Astrocyte (in vitro differentiated cells and primary cell): ENCODE measurements at regions not wholly inside any gene's neighbourhood (a gene's known extent, or its start where the extent isn't known, plus 50 kb on each side); places are given as distances from the start of the nearest gene placed in this dataset.

Source experiments
- DNase-seq: peaks from one replicate; pipeline ENCODE4 v3.0.0-alpha.2; 2010; ENCODE audit warnings: low read depth
- FAIRE-seq: peaks from 2 replicates; lab custom pipeline; 2011; peaks lifted over from hg19 to GRCh38; lab: Jason Lieb, UNC
- H2AFZ ChIP-seq: 2 replicates; pipeline ENCODE4 v1.6.0; 2012; ENCODE audit warnings: low read depth, low read length, inconsistent platforms
- H3K27ac ChIP-seq: 2 replicates; pipeline ENCODE4 v1.5.1; 2011; ENCODE audit warnings: low read depth, low read length, inconsistent platforms
- H3K27me3 ChIP-seq: 2 replicates; pipeline ENCODE4 v1.6.0; 2011; ENCODE audit warnings: low read length, inconsistent platforms; ENCODE audit not compliant: insufficient read depth
- H3K36me3 ChIP-seq: 2 replicates; pipeline ENCODE4 v1.5.1; 2011; ENCODE audit warnings: low read length, inconsistent platforms; ENCODE audit not compliant: insufficient read depth
- H3K4me1 ChIP-seq: 2 replicates; pipeline ENCODE4 v1.5.1; 2011; ENCODE audit warnings: low read length, inconsistent platforms; ENCODE audit not compliant: insufficient read depth
- H3K4me2 ChIP-seq: 2 replicates; pipeline ENCODE4 v1.6.0; 2012; ENCODE audit warnings: low read length, inconsistent platforms
- H3K4me3 ChIP-seq: 2 replicates; pipeline ENCODE4 v1.5.1; 2011; ENCODE audit warnings: low read depth, mild to moderate bottlenecking, low read length, inconsistent platforms; ENCODE audit not compliant: insufficient read depth
- H3K79me2 ChIP-seq: 2 replicates; pipeline ENCODE4 v1.6.0; 2012; ENCODE audit warnings: mild to moderate bottlenecking, low read length, inconsistent platforms; ENCODE audit not compliant: insufficient read depth
- H3K9ac ChIP-seq: 2 replicates; pipeline ENCODE4 v1.6.0; 2012; ENCODE audit warnings: mild to moderate bottlenecking, low read length, inconsistent platforms
- H3K9me3 ChIP-seq: 2 replicates; pipeline ENCODE4 v1.5.1; 2012; ENCODE audit warnings: low read depth, mild to moderate bottlenecking, low read length, inconsistent platforms; ENCODE audit not compliant: insufficient read depth
- H4K20me1 ChIP-seq: 2 replicates; pipeline ENCODE4 v1.6.0; 2012; ENCODE audit warnings: low read length, inconsistent platforms; ENCODE audit not compliant: insufficient read depth
- H3K27ac Mint-ChIP-seq: one replicate; pipeline ENCODE4 v1.8.0; 2021; ENCODE audit warnings: mild to moderate bottlenecking, mixed read lengths; ENCODE audit not compliant: unreplicated experiment
- H3K27me3 Mint-ChIP-seq: one replicate; pipeline ENCODE4 v1.8.0; 2021; ENCODE audit warnings: low read depth, mixed read lengths; ENCODE audit not compliant: unreplicated experiment
- H3K36me3 Mint-ChIP-seq: one replicate; pipeline ENCODE4 v1.8.0; 2021; ENCODE audit warnings: low read depth, mixed read lengths; ENCODE audit not compliant: unreplicated experiment
- H3K4me1 Mint-ChIP-seq: one replicate; pipeline ENCODE4 v1.8.0; 2021; ENCODE audit warnings: low read depth, mixed read lengths; ENCODE audit not compliant: unreplicated experiment
- H3K4me3 Mint-ChIP-seq: one replicate; pipeline ENCODE4 v1.8.0; 2021; ENCODE audit warnings: mild to moderate bottlenecking, moderate library complexity, mixed read lengths; ENCODE audit not compliant: unreplicated experiment
- H3K9me3 Mint-ChIP-seq: one replicate; pipeline ENCODE4 v1.8.0; 2021; ENCODE audit warnings: mild to moderate bottlenecking, mixed read lengths; ENCODE audit not compliant: unreplicated experiment
- EZH2 ChIP-seq: IDR thresholded peaks from 2 replicates; pipeline ENCODE4 v1.6.1; 2012; ENCODE audit warnings: mild to moderate bottlenecking, low read length, inconsistent platforms; ENCODE audit not compliant: insufficient read depth
- TF ChIP-seq, protein P1 (sequence below): IDR thresholded peaks from 2 replicates; pipeline ENCODE4 v1.5.1; 2011; ENCODE audit warnings: low read depth, mild to moderate bottlenecking, inconsistent platforms, low read length, moderate library complexity; ENCODE audit not compliant: insufficient read depth

GRCh38 chr5:167888393-167888792, 403.1 kb upstream of the WWC1 start:
- H2AFZ ChIP-seq: no peak overlapping the region
- no peak for FAIRE-seq
- H3K27ac Mint-ChIP-seq: no peak overlapping the region
- H3K36me3 ChIP-seq: no peaks in the 10 kb centered on the region
- no peak overlapping the region for H3K4me3 Mint-ChIP-seq
- H3K79me2 ChIP-seq: no peaks in the 10 kb centered on the region
- no peak overlapping the region for H3K4me3 ChIP-seq
- peaks cover 11% of the 10 kb centered on the region for H3K4me1 Mint-ChIP-seq
- no peaks in the 10 kb centered on the region for H4K20me1 ChIP-seq
- no peak for DNase-seq
- H3K36me3 Mint-ChIP-seq: peaks cover 4% of the 10 kb centered on the region
- H3K9me3 ChIP-seq: no peaks in the 10 kb centered on the region
- no peaks in the 10 kb centered on the region for H3K27me3 Mint-ChIP-seq
- no peak overlapping the region for H3K9ac ChIP-seq
- no peaks in the 10 kb centered on the region for H3K27me3 ChIP-seq
- no peaks in the 10 kb centered on the region for H3K4me1 ChIP-seq
- no peaks in the 10 kb centered on the region for H3K9me3 Mint-ChIP-seq
- no peak overlapping the region for H3K27ac ChIP-seq
- no peak overlapping the region for H3K4me2 ChIP-seq
- TF ChIP-seq, protein P1, sequence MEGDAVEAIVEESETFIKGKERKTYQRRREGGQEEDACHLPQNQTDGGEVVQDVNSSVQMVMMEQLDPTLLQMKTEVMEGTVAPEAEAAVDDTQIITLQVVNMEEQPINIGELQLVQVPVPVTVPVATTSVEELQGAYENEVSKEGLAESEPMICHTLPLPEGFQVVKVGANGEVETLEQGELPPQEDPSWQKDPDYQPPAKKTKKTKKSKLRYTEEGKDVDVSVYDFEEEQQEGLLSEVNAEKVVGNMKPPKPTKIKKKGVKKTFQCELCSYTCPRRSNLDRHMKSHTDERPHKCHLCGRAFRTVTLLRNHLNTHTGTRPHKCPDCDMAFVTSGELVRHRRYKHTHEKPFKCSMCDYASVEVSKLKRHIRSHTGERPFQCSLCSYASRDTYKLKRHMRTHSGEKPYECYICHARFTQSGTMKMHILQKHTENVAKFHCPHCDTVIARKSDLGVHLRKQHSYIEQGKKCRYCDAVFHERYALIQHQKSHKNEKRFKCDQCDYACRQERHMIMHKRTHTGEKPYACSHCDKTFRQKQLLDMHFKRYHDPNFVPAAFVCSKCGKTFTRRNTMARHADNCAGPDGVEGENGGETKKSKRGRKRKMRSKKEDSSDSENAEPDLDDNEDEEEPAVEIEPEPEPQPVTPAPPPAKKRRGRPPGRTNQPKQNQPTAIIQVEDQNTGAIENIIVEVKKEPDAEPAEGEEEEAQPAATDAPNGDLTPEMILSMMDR: no peak
- no peak for TF ChIP-seq EZH2

GRCh38 chr5:167889276-167889675, 402.2 kb upstream of the WWC1 start:
- Histone ChIP-seq H3K4me3 (no peak overlapping the region), H3K9me3 (no peaks in the 10 kb centered on the region), H3K79me2 (no peaks in the 10 kb centered on the region), H3K4me2 (no peak overlapping the region), H2AFZ (no peak overlapping the region), H4K20me1 (no peaks in the 10 kb centered on the region), H3K27me3 (no peaks in the 10 kb centered on the region), H3K4me1 (no peaks in the 10 kb centered on the region), H3K36me3 (no peaks in the 10 kb centered on the region), H3K27ac (no peak overlapping the region), H3K9ac (no peak overlapping the region)
- DNase-seq: no peak
- Mint-ChIP-seq H3K27me3 (no peaks in the 10 kb centered on the region), H3K36me3 (peaks cover 3% of the 10 kb centered on the region), H3K9me3 (no peaks in the 10 kb centered on the region), H3K27ac (peak overlapping the region; percentile 0), H3K4me3 (no peak overlapping the region), H3K4me1 (peaks cover 12% of the 10 kb centered on the region)
- TF ChIP-seq, protein P1: no peak
- no peak for TF ChIP-seq EZH2
- FAIRE-seq: no peak

GRCh38 chr5:167892352-167893115, 398.9 kb upstream of the WWC1 start:
- no peaks in the 10 kb centered on the region for H3K36me3 ChIP-seq
- no peak for DNase-seq
- peaks cover 3% of the 10 kb centered on the region for H3K36me3 Mint-ChIP-seq

More at GRCh38 chr5:167892352-167893115, 398.9 kb upstream of the WWC1 start:
- Histone ChIP-seq H4K20me1 (no peaks in the 10 kb centered on the region), H3K9ac (no peak overlapping the region), H3K79me2 (no peaks in the 10 kb centered on the region), H3K27ac (no peak overlapping the region), H3K4me2 (no peak overlapping the region), H2AFZ (no peak overlapping the region), H3K4me3 (no peak overlapping the region), H3K9me3 (no peaks in the 10 kb centered on the region), H3K27me3 (no peaks in the 10 kb centered on the region), H3K4me1 (no peaks in the 10 kb centered on the region)
- no peak overlapping the region for H3K27ac Mint-ChIP-seq
- H3K9me3 Mint-ChIP-seq: no peaks in the 10 kb centered on the region
- peaks cover 30% of the 10 kb centered on the region for H3K4me1 Mint-ChIP-seq
- no peaks in the 10 kb centered on the region for H3K27me3 Mint-ChIP-seq
- no peak overlapping the region for H3K4me3 Mint-ChIP-seq
- no peak for FAIRE-seq
- TF ChIP-seq, protein P1: no peak
